Astrocyte (in vitro differentiated cells and primary cell): ENCODE measurements at regions not wholly inside any gene's neighbourhood (a gene's known extent, or its start where the extent isn't known, plus 50 kb on each side); places are given as distances from the start of the nearest gene placed in this dataset.

Experiments
- DNase-seq: peaks from one replicate; pipeline ENCODE4 v3.0.0-alpha.2; 2010; ENCODE audit warnings: low read depth
- FAIRE-seq: peaks from 2 replicates; lab custom pipeline; 2011; peaks lifted over from hg19 to GRCh38; lab: Jason Lieb, UNC
- H2AFZ ChIP-seq: 2 replicates; pipeline ENCODE4 v1.6.0; 2012; ENCODE audit warnings: low read depth, low read length, inconsistent platforms
- H3K27ac ChIP-seq: 2 replicates; pipeline ENCODE4 v1.5.1; 2011; ENCODE audit warnings: low read depth, low read length, inconsistent platforms
- H3K27me3 ChIP-seq: 2 replicates; pipeline ENCODE4 v1.6.0; 2011; ENCODE audit warnings: low read length, inconsistent platforms; ENCODE audit not compliant: insufficient read depth
- H3K36me3 ChIP-seq: 2 replicates; pipeline ENCODE4 v1.5.1; 2011; ENCODE audit warnings: low read length, inconsistent platforms; ENCODE audit not compliant: insufficient read depth
- H3K4me1 ChIP-seq: 2 replicates; pipeline ENCODE4 v1.5.1; 2011; ENCODE audit warnings: low read length, inconsistent platforms; ENCODE audit not compliant: insufficient read depth
- H3K4me2 ChIP-seq: 2 replicates; pipeline ENCODE4 v1.6.0; 2012; ENCODE audit warnings: low read length, inconsistent platforms
- H3K4me3 ChIP-seq: 2 replicates; pipeline ENCODE4 v1.5.1; 2011; ENCODE audit warnings: low read depth, mild to moderate bottlenecking, low read length, inconsistent platforms; ENCODE audit not compliant: insufficient read depth
- H3K79me2 ChIP-seq: 2 replicates; pipeline ENCODE4 v1.6.0; 2012; ENCODE audit warnings: mild to moderate bottlenecking, low read length, inconsistent platforms; ENCODE audit not compliant: insufficient read depth
- H3K9ac ChIP-seq: 2 replicates; pipeline ENCODE4 v1.6.0; 2012; ENCODE audit warnings: mild to moderate bottlenecking, low read length, inconsistent platforms
- H3K9me3 ChIP-seq: 2 replicates; pipeline ENCODE4 v1.5.1; 2012; ENCODE audit warnings: low read depth, mild to moderate bottlenecking, low read length, inconsistent platforms; ENCODE audit not compliant: insufficient read depth
- H4K20me1 ChIP-seq: 2 replicates; pipeline ENCODE4 v1.6.0; 2012; ENCODE audit warnings: low read length, inconsistent platforms; ENCODE audit not compliant: insufficient read depth
- H3K27ac Mint-ChIP-seq: one replicate; pipeline ENCODE4 v1.8.0; 2021; ENCODE audit warnings: mild to moderate bottlenecking, mixed read lengths; ENCODE audit not compliant: unreplicated experiment
- H3K27me3 Mint-ChIP-seq: one replicate; pipeline ENCODE4 v1.8.0; 2021; ENCODE audit warnings: low read depth, mixed read lengths; ENCODE audit not compliant: unreplicated experiment
- H3K36me3 Mint-ChIP-seq: one replicate; pipeline ENCODE4 v1.8.0; 2021; ENCODE audit warnings: low read depth, mixed read lengths; ENCODE audit not compliant: unreplicated experiment
- H3K4me1 Mint-ChIP-seq: one replicate; pipeline ENCODE4 v1.8.0; 2021; ENCODE audit warnings: low read depth, mixed read lengths; ENCODE audit not compliant: unreplicated experiment
- H3K4me3 Mint-ChIP-seq: one replicate; pipeline ENCODE4 v1.8.0; 2021; ENCODE audit warnings: mild to moderate bottlenecking, moderate library complexity, mixed read lengths; ENCODE audit not compliant: unreplicated experiment
- H3K9me3 Mint-ChIP-seq: one replicate; pipeline ENCODE4 v1.8.0; 2021; ENCODE audit warnings: mild to moderate bottlenecking, mixed read lengths; ENCODE audit not compliant: unreplicated experiment
- EZH2 ChIP-seq: IDR thresholded peaks from 2 replicates; pipeline ENCODE4 v1.6.1; 2012; ENCODE audit warnings: mild to moderate bottlenecking, low read length, inconsistent platforms; ENCODE audit not compliant: insufficient read depth
- TF ChIP-seq, protein P1 (sequence below): IDR thresholded peaks from 2 replicates; pipeline ENCODE4 v1.5.1; 2011; ENCODE audit warnings: low read depth, mild to moderate bottlenecking, inconsistent platforms, low read length, moderate library complexity; ENCODE audit not compliant: insufficient read depth

DNA sequence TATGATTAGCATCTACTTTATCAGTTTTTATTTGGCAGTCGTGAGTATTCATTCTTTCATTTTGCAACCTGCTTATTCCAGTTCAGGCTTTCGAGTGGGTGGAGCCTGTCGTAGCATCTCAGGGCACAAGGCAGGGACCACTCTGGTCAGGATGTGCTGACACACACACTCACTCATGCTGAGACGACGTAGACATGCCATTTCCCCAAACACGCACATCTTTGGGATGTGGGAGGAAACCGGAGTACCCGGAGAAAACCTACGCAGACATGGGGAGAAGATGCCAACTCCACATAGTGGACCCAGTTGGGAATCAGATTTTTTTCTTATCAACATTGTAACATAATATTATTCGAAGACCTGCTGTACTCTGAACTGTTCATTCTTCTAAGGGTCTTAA is 756.5 kb upstream of the RBFOX1 start:
- Mint-ChIP-seq H3K4me1 (no peaks in the 10 kb centered on the region), H3K27ac (no peak overlapping the region), H3K4me3 (no peak overlapping the region), H3K36me3 (no peaks in the 10 kb centered on the region), H3K9me3 (no peaks in the 10 kb centered on the region), H3K27me3 (peaks cover 29% of the 10 kb centered on the region)
- Histone ChIP-seq H3K9me3 (no peaks in the 10 kb centered on the region), H3K36me3 (no peaks in the 10 kb centered on the region), H2AFZ (no peak overlapping the region), H3K27me3 (no peaks in the 10 kb centered on the region), H3K9ac (no peak overlapping the region), H3K27ac (no peak overlapping the region), H3K4me1 (no peaks in the 10 kb centered on the region), H4K20me1 (no peaks in the 10 kb centered on the region), H3K79me2 (no peaks in the 10 kb centered on the region), H3K4me3 (no peak overlapping the region), H3K4me2 (no peak overlapping the region)
- DNase-seq (no peak), FAIRE-seq (no peak)
- TF ChIP-seq, protein P1, sequence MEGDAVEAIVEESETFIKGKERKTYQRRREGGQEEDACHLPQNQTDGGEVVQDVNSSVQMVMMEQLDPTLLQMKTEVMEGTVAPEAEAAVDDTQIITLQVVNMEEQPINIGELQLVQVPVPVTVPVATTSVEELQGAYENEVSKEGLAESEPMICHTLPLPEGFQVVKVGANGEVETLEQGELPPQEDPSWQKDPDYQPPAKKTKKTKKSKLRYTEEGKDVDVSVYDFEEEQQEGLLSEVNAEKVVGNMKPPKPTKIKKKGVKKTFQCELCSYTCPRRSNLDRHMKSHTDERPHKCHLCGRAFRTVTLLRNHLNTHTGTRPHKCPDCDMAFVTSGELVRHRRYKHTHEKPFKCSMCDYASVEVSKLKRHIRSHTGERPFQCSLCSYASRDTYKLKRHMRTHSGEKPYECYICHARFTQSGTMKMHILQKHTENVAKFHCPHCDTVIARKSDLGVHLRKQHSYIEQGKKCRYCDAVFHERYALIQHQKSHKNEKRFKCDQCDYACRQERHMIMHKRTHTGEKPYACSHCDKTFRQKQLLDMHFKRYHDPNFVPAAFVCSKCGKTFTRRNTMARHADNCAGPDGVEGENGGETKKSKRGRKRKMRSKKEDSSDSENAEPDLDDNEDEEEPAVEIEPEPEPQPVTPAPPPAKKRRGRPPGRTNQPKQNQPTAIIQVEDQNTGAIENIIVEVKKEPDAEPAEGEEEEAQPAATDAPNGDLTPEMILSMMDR = no peak
- no peak for TF ChIP-seq EZH2

DNA sequence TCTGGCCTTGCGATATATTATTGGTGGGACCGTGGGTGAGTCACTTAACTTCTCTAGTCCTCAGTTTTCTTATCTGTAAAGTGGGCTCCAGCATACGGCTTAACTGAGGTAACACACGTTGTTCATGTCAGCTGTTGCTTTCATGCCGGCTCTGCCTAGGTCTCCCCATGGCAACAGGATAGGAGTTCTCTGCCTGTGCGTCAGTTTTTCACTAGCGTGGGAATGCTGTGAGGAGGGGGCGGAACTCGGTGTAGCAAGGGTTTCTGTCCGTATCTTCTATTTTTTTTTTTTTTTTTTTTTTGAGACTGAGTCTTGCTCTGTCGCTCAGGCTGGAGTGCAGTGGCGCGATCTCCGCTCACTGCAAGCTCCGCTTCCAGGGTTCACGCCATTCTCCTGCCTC is 758.5 kb upstream of the RBFOX1 start:
- Histone ChIP-seq H3K9ac (no peak overlapping the region), H3K79me2 (no peaks in the 10 kb centered on the region), H3K27ac (no peak overlapping the region), H4K20me1 (no peaks in the 10 kb centered on the region), H3K4me1 (no peaks in the 10 kb centered on the region), H2AFZ (no peak overlapping the region), H3K4me3 (no peak overlapping the region), H3K4me2 (no peak overlapping the region), H3K27me3 (no peaks in the 10 kb centered on the region), H3K36me3 (no peaks in the 10 kb centered on the region), H3K9me3 (no peaks in the 10 kb centered on the region)
- FAIRE-seq (no peak), DNase-seq (no peak)
- H3K27ac Mint-ChIP-seq = no peak overlapping the region
- no peak for TF ChIP-seq EZH2
- TF ChIP-seq, protein P1 = no peak
- H3K27me3 Mint-ChIP-seq = peaks cover 20% of the 10 kb centered on the region
- no peak overlapping the region for H3K4me3 Mint-ChIP-seq
- no peaks in the 10 kb centered on the region for H3K36me3 Mint-ChIP-seq
- H3K9me3 Mint-ChIP-seq = no peaks in the 10 kb centered on the region
- no peaks in the 10 kb centered on the region for H3K4me1 Mint-ChIP-seq

DNA sequence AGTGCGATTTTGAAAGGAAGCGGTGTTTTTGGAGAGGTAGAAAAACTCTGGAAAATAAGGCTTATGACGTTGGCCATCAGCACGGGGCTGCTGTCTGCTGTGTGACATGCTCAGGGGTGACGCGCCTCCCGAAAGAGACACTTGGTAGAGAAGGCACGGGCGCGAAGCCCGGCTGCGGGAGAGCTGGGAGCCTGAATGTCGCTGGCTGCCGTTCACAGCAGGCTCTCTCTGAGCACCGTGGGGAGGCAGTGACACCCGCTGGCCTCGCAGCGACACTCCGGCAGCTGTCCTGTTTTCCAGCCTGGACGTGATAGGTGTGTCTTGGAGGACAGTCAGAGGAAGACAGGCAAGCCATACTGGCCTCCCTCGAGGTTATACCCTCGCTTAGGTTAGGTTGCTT is 759.1 kb upstream of the RBFOX1 start:
- H3K27ac Mint-ChIP-seq = no peak overlapping the region
- H2AFZ ChIP-seq = no peak overlapping the region
- H3K27me3 Mint-ChIP-seq = peaks cover 20% of the 10 kb centered on the region
- H3K4me1 Mint-ChIP-seq = no peaks in the 10 kb centered on the region
- H3K9me3 Mint-ChIP-seq = no peaks in the 10 kb centered on the region
- H3K36me3 Mint-ChIP-seq = no peaks in the 10 kb centered on the region
- no peaks in the 10 kb centered on the region for H3K9me3 ChIP-seq
- no peaks in the 10 kb centered on the region for H4K20me1 ChIP-seq
- TF ChIP-seq EZH2 = no peak
- TF ChIP-seq, protein P1 = no peak
- H3K27ac ChIP-seq = no peak overlapping the region
- H3K79me2 ChIP-seq = no peaks in the 10 kb centered on the region
- FAIRE-seq = no peak
- no peak overlapping the region for H3K9ac ChIP-seq
- H3K36me3 ChIP-seq = no peaks in the 10 kb centered on the region
- no peaks in the 10 kb centered on the region for H3K4me1 ChIP-seq
- DNase-seq = no peak
- H3K4me2 ChIP-seq = no peak overlapping the region
- H3K27me3 ChIP-seq = no peaks in the 10 kb centered on the region
- H3K4me3 ChIP-seq = no peak overlapping the region
- H3K4me3 Mint-ChIP-seq = no peak overlapping the region
